AG09319 (cell line): ENCODE measurements at regions not wholly inside any gene's neighbourhood (a gene's known extent, or its start where the extent isn't known, plus 50 kb on each side); places are given as distances from the start of the nearest gene placed in this dataset.
"Not testable (repeated sequence)": the region's sequence is repeated elsewhere in the genome, so short reads cannot be mapped to it uniquely, and the experiment has no call there.

Source experiments
- DNase-seq: peaks from one replicate; pipeline ENCODE4 v3.0.0-alpha.2; 2010; ENCODE audit warnings: low read depth; ENCODE audit errors: extremely low read depth
- CTCF ChIP-seq: IDR thresholded peaks from 2 replicates; pipeline ENCODE4 v1.5.1; 2011; ENCODE audit warnings: low read depth, mild to moderate bottlenecking, inconsistent platforms, low read length, moderate library complexity

GRCh38 chr10:9260690-9261089 is 1206.2 kb downstream of the GATA3 start:
- DNase-seq, result no peak

GRCh38 chr10:9262770-9263169 is 1208.3 kb downstream of the GATA3 start:
- no peak for TF ChIP-seq CTCF

More at GRCh38 chr10:9260690-9261089, 1206.2 kb downstream of the GATA3 start:
- TF ChIP-seq CTCF, result no peak

GRCh38 chr10:9268176-9268575 is 1213.7 kb downstream of the GATA3 start:
- no peak for DNase-seq
- TF ChIP-seq CTCF, result no peak

More at GRCh38 chr10:9262770-9263169, 1208.3 kb downstream of the GATA3 start:
- no peak for DNase-seq

- not testable (repeated sequence) for DNase-seq
Observed at GRCh38 chr10:9273126-9273833, 1218.8 kb downstream of the GATA3 start.

GRCh38 chr10:9274206-9274755 is 1219.8 kb downstream of the GATA3 start:
- no peak for TF ChIP-seq CTCF
- no peak for DNase-seq

GRCh38 chr10:9275861-9276260 is 1221.4 kb downstream of the GATA3 start:
- no peak for DNase-seq
- no peak for TF ChIP-seq CTCF

GRCh38 chr10:9285690-9286089 is 1231.2 kb downstream of the GATA3 start:
- no peak for DNase-seq
- TF ChIP-seq CTCF, result no peak

- TF ChIP-seq CTCF, result no peak
- DNase-seq, result no peak
Observed at GRCh38 chr10:9289811-9290210, 1235.3 kb downstream of the GATA3 start.
